Cardiac muscle cell (in vitro differentiated cells and primary cell): ENCODE measurements at regions not wholly inside any gene's neighbourhood (a gene's known extent, or its start where the extent isn't known, plus 50 kb on each side); places are given as distances from the start of the nearest gene placed in this dataset.
A peak's percentile ranks its signal among the peaks of the same experiment; 100 is the strongest.

ENCODE experiments used
- DNase-seq, 2 donors: peaks; one replicate each; pipeline versions ENCODE4 v3.0.0 to v3.0.0-alpha.2; 2010 to 2017; ENCODE audit warnings: low read depth in 1 of 2, low spot score in 1 of 2
- H3K27ac ChIP-seq: fragments of 200-600 bp; sonication (generic); 2 replicates; pipeline ENCODE4 v1.5.1; 2016
- H3K27me3 ChIP-seq: fragments of 200-600 bp; sonication (generic); 2 replicates; pipeline ENCODE4 v1.6.0; 2016; ENCODE audit warnings: control low read depth
- H3K36me3 ChIP-seq: fragments of 200-600 bp; sonication (generic); 2 replicates; pipeline ENCODE4 v1.5.1; 2016; ENCODE audit warnings: control low read depth
- H3K4me1 ChIP-seq: fragments of 200-600 bp; sonication (generic); 2 replicates; pipeline ENCODE4 v1.8.1; 2017; ENCODE audit warnings: low read depth, mild to moderate bottlenecking, mixed run types
- H3K4me3 ChIP-seq: fragments of 200-600 bp; sonication (generic); 2 replicates; pipeline ENCODE4 v1.5.1; 2016; ENCODE audit warnings: mild to moderate bottlenecking
- H3K9me3 ChIP-seq: fragments of 200-600 bp; sonication (generic); 2 replicates; pipeline ENCODE4 v1.5.1; 2017; ENCODE audit warnings: low read depth, mild to moderate bottlenecking, control low read depth
- TF ChIP-seq, protein P1 (sequence below): IDR thresholded peaks from 2 replicates; pipeline ENCODE4 v1.5.1; 2012; ENCODE audit warnings: low read depth, mild to moderate bottlenecking, low read length

DNA sequence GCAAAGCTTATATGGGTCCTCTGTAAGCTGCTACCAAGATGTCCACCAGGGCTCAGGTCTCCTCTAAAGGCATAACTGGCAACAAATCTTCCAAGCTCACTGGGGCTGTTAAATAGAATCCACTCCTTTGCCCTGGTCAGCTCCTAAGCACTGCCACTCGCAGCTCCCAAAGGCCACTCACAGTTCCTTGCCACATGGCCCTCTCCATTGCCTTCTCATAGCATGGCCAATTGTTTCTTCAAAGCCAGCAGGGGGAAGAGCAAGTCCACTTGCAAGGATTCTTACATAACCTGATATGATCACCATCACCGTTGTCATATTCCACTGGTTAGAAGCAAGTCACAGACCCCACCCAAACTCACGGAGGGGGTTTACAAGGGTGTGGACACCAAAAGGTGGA, 199.5 kb downstream of the SUCLA2 start:
- Histone ChIP-seq H3K27me3 (no peaks in the 10 kb centered on the region), H3K36me3 (no peaks in the 10 kb centered on the region), H3K27ac (no peak overlapping the region), H3K9me3 (no peaks in the 10 kb centered on the region), H3K4me1 (peaks cover 3% of the 10 kb centered on the region), H3K4me3 (no peak overlapping the region)
- TF ChIP-seq, protein P1, sequence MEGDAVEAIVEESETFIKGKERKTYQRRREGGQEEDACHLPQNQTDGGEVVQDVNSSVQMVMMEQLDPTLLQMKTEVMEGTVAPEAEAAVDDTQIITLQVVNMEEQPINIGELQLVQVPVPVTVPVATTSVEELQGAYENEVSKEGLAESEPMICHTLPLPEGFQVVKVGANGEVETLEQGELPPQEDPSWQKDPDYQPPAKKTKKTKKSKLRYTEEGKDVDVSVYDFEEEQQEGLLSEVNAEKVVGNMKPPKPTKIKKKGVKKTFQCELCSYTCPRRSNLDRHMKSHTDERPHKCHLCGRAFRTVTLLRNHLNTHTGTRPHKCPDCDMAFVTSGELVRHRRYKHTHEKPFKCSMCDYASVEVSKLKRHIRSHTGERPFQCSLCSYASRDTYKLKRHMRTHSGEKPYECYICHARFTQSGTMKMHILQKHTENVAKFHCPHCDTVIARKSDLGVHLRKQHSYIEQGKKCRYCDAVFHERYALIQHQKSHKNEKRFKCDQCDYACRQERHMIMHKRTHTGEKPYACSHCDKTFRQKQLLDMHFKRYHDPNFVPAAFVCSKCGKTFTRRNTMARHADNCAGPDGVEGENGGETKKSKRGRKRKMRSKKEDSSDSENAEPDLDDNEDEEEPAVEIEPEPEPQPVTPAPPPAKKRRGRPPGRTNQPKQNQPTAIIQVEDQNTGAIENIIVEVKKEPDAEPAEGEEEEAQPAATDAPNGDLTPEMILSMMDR = no peak
- DNase-seq = no peak

- Histone ChIP-seq H3K27ac (no peak overlapping the region), H3K9me3 (no peaks in the 10 kb centered on the region), H3K36me3 (no peaks in the 10 kb centered on the region), H3K4me3 (no peak overlapping the region), H3K4me1 (peaks cover 3% of the 10 kb centered on the region), H3K27me3 (no peaks in the 10 kb centered on the region)
- no peak for DNase-seq
- TF ChIP-seq, protein P1 = no peak
These were observed 200.5 kb downstream of the SUCLA2 start for GRCh38 chr13:47800593-47800992.

GRCh38 chr13:47798906-47799305, 202.2 kb downstream of the SUCLA2 start:
- no peaks in the 10 kb centered on the region for H3K9me3 ChIP-seq
- no peaks in the 10 kb centered on the region for H3K27me3 ChIP-seq
- no peak overlapping the region for H3K27ac ChIP-seq
- no peaks in the 10 kb centered on the region for H3K36me3 ChIP-seq
- peaks cover 3% of the 10 kb centered on the region for H3K4me1 ChIP-seq
- TF ChIP-seq, protein P1 = peak; percentile 57
- H3K4me3 ChIP-seq = no peak overlapping the region
- peak; percentile 5 to 54 for DNase-seq

GRCh38 chr13:47798194-47798593, 202.9 kb downstream of the SUCLA2 start:
- Histone ChIP-seq H3K4me3 (no peak overlapping the region), H3K4me1 (peaks cover 3% of the 10 kb centered on the region), H3K27me3 (no peaks in the 10 kb centered on the region), H3K36me3 (no peaks in the 10 kb centered on the region), H3K9me3 (no peaks in the 10 kb centered on the region), H3K27ac (no peak overlapping the region)
- TF ChIP-seq, protein P1 = no peak
- no peak for DNase-seq

- H3K36me3 ChIP-seq = no peaks in the 10 kb centered on the region
- no peak overlapping the region for H3K27ac ChIP-seq
- H3K27me3 ChIP-seq = no peaks in the 10 kb centered on the region
- peak in 1 of 2 donors; percentile 5 for DNase-seq
- no peak overlapping the region for H3K4me3 ChIP-seq
- H3K9me3 ChIP-seq = no peaks in the 10 kb centered on the region
- TF ChIP-seq, protein P1 = no peak
- H3K4me1 ChIP-seq = peaks cover 3% of the 10 kb centered on the region
These were observed 204.3 kb downstream of the SUCLA2 start for GRCh38 chr13:47796816-47797215.

DNA sequence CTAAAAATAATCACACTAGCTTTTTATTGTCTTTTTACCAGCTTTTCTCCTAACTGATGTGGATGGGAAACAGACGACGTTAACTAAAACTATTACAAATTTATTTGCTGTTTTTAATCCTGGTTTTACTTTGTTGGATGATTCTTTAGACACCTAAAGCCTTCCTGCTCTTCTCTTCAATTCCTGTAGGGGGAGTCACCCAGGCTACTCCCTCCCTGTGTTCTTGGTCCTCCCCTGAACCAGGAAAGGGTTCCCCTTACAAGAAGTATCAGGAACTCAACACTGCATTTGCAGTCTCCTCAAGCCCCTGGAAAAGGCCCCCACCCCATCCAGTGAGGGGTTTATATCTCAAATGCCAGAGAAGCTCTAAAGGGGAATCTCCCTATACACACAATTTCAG, 206.1 kb downstream of the SUCLA2 start:
- H3K4me1 ChIP-seq = peaks cover 3% of the 10 kb centered on the region
- H3K27ac ChIP-seq = no peak overlapping the region
- DNase-seq = peak in 1 of 2 donors; percentile 41
- H3K27me3 ChIP-seq = no peaks in the 10 kb centered on the region
- no peak overlapping the region for H3K4me3 ChIP-seq
- TF ChIP-seq, protein P1 = peak; percentile 70
- no peaks in the 10 kb centered on the region for H3K36me3 ChIP-seq
- no peaks in the 10 kb centered on the region for H3K9me3 ChIP-seq
